ENCODE measurements at regions not wholly inside any gene's neighbourhood (a gene's known extent, or its start where the extent isn't known, plus 50 kb on each side); places are given as distances from the start of the nearest gene placed in this dataset.

- Histone ChIP-seq H3K4me1 (ENCODE audit: control extremely low read depth in 1 of 4, control insufficient read depth in 4 of 4, insufficient read depth in 4 of 4, low read length in 3 of 4) (peaks cover 0 to 19% (median 15%) of the 10 kb centered on the region in 4 experiments), H3K27ac (ENCODE audit: insufficient read depth in 1 of 2, low read depth in 1 of 2, low read length in 2 of 2, poor library complexity in 1 of 2, severe bottlenecking in 2 of 2) (no peak overlapping the region), H3K4me3 (ENCODE audit: control insufficient read depth in 1 of 7, extremely low read depth in 1 of 7, insufficient read depth in 4 of 7, low read depth in 2 of 7, low read length in 6 of 7) (no peak overlapping the region), H3K36me3 (ENCODE audit: control insufficient read depth in 4 of 4, insufficient read depth in 4 of 4, low read length in 3 of 4) (no peaks in the 10 kb centered on the region), H3K9me3 (ENCODE audit: control extremely low read depth in 1 of 5, control insufficient read depth in 4 of 5, insufficient read depth in 2 of 5, low read depth in 1 of 5, low read length in 4 of 5) (no peaks in the 10 kb centered on the region), H3K27me3 (replicated peaks in 2 of 5; ENCODE audit: control insufficient read depth in 4 of 5, insufficient read depth in 5 of 5, low read length in 4 of 5) (no peaks in the 10 kb centered on the region)
- 99% methylated on average over 29 of the region's 29 CpGs for WGBS (ENCODE audit: insufficient coverage)
- DNase-seq, result no peak
- POLR2A ChIA-PET, result no interaction called here
- CTCF ChIA-PET, result interaction anchor here (1.3 to 1.4 kb wide), 2 partner anchors 10 to 12 kb away, joined by 3 to 4 read pairs; no protein-coding TSS in a partner anchor
Measured at GRCh38 chr22:23397613-23398567, 182.2 kb downstream of the IGLL1 start.

GRCh38 chr22:23397008-23397612, 183.0 kb downstream of the IGLL1 start:
- no peaks in the 10 kb centered on the region for H3K36me3 ChIP-seq (ENCODE audit: control insufficient read depth in 4 of 4, insufficient read depth in 4 of 4, low read length in 3 of 4)
- H3K4me3 ChIP-seq (ENCODE audit: control insufficient read depth in 1 of 7, extremely low read depth in 1 of 7, insufficient read depth in 4 of 7, low read depth in 2 of 7, low read length in 6 of 7), result no peak overlapping the region
- CTCF ChIA-PET, result no interaction called here
- H3K27ac ChIP-seq (ENCODE audit: insufficient read depth in 1 of 2, low read depth in 1 of 2, low read length in 2 of 2, poor library complexity in 1 of 2, severe bottlenecking in 2 of 2), result no peak overlapping the region
- POLR2A ChIA-PET, result no interaction called here
- H3K4me1 ChIP-seq (ENCODE audit: control extremely low read depth in 1 of 4, control insufficient read depth in 4 of 4, insufficient read depth in 4 of 4, low read length in 3 of 4), result peaks cover 0 to 15% (median 13%) of the 10 kb centered on the region in 4 experiments
- 97% methylated on average over 23 of the region's 26 CpGs for WGBS (ENCODE audit: insufficient coverage)
- H3K27me3 ChIP-seq (replicated peaks in 2 of 5; ENCODE audit: control insufficient read depth in 4 of 5, insufficient read depth in 5 of 5, low read length in 4 of 5), result no peaks in the 10 kb centered on the region
- no peak for DNase-seq
- no peaks in the 10 kb centered on the region for H3K9me3 ChIP-seq (ENCODE audit: control extremely low read depth in 1 of 5, control insufficient read depth in 4 of 5, insufficient read depth in 2 of 5, low read depth in 1 of 5, low read length in 4 of 5)

- Histone ChIP-seq H3K27me3 (replicated peaks in 2 of 5; ENCODE audit: control insufficient read depth in 4 of 5, insufficient read depth in 5 of 5, low read length in 4 of 5) (no peaks in the 10 kb centered on the region), H3K4me1 (ENCODE audit: control extremely low read depth in 1 of 4, control insufficient read depth in 4 of 4, insufficient read depth in 4 of 4, low read length in 3 of 4) (peaks cover 0 to 15% (median 13%) of the 10 kb centered on the region in 4 experiments), H3K4me3 (ENCODE audit: control insufficient read depth in 1 of 7, extremely low read depth in 1 of 7, insufficient read depth in 4 of 7, low read depth in 2 of 7, low read length in 6 of 7) (no peak overlapping the region), H3K27ac (ENCODE audit: insufficient read depth in 1 of 2, low read depth in 1 of 2, low read length in 2 of 2, poor library complexity in 1 of 2, severe bottlenecking in 2 of 2) (no peak overlapping the region), H3K9me3 (ENCODE audit: control extremely low read depth in 1 of 5, control insufficient read depth in 4 of 5, insufficient read depth in 2 of 5, low read depth in 1 of 5, low read length in 4 of 5) (no peaks in the 10 kb centered on the region), H3K36me3 (ENCODE audit: control insufficient read depth in 4 of 4, insufficient read depth in 4 of 4, low read length in 3 of 4) (no peaks in the 10 kb centered on the region)
- WGBS (ENCODE audit: insufficient coverage), result 79% methylated on average over 4 of the region's 8 CpGs
- CTCF ChIA-PET, result interaction anchor here (0.9 kb wide), 1 partner anchor 19 kb away, joined by 3 read pairs; no protein-coding TSS in a partner anchor
- POLR2A ChIA-PET, result no interaction called here
- DNase-seq, result no peak
Measured at GRCh38 chr22:23396362-23397007, 183.6 kb downstream of the IGLL1 start.

DNA sequence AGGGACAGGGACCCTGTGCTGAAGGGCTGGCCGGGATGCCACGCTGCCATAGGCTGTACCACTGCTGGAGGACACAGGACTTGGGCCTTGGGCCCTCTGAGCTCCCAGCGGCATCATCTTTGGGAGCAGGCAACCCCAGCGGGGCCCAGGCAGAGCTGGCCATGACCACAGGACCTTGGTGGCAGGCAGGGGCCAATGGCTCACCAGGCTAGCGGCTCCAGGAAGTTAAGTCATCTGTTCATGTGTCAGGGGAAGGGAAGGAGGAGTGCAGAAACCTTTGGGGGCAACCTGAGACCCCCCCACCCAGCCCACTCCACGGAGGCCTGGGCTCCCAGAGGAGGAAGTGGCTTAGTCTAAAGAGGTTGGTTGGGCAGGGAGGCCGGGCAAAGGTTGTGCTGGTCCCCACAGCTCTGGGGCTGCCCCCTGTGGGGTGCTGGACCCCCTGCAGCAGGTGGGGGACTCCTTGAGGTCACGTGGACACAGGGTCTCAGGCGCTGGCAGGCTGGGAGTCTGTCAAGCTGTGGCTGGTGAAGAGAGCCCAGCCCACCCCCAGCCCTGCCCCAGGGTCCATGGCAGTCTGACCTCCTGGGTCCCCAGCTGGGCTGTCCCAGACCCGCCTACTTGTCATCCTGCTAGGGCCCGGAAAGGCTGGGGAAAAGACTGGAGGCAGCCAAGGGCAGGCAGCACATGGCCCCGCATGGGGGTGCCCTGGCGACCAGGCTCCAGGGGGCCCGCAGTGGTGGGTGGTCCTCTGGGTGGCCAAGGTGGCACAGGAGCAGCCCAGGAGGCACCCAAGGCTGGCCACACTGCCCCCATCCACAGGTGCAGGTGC, 184.3 kb downstream of the IGLL1 start:
- CTCF ChIA-PET, result interaction anchor here (0.9 kb wide), 1 partner anchor 19 kb away, joined by 3 read pairs; no protein-coding TSS in a partner anchor
- H3K9me3 ChIP-seq (ENCODE audit: control extremely low read depth in 1 of 5, control insufficient read depth in 4 of 5, insufficient read depth in 2 of 5, low read depth in 1 of 5, low read length in 4 of 5), result no peaks in the 10 kb centered on the region
- H3K27me3 ChIP-seq (replicated peaks in 2 of 5; ENCODE audit: control insufficient read depth in 4 of 5, insufficient read depth in 5 of 5, low read length in 4 of 5), result no peaks in the 10 kb centered on the region
- H3K4me3 ChIP-seq (ENCODE audit: control insufficient read depth in 1 of 7, extremely low read depth in 1 of 7, insufficient read depth in 4 of 7, low read depth in 2 of 7, low read length in 6 of 7), result no peak overlapping the region
- POLR2A ChIA-PET, result no interaction called here
- no peaks in the 10 kb centered on the region for H3K36me3 ChIP-seq (ENCODE audit: control insufficient read depth in 4 of 4, insufficient read depth in 4 of 4, low read length in 3 of 4)
- WGBS (ENCODE audit: insufficient coverage), result 83% methylated on average over 12 of the region's 14 CpGs
- peak in 2 of 3 donors; percentile 58 to 67 for DNase-seq
- H3K27ac ChIP-seq (ENCODE audit: insufficient read depth in 1 of 2, low read depth in 1 of 2, low read length in 2 of 2, poor library complexity in 1 of 2, severe bottlenecking in 2 of 2), result no peak overlapping the region
- peaks cover 0 to 15% (median 13%) of the 10 kb centered on the region in 4 experiments for H3K4me1 ChIP-seq (ENCODE audit: control extremely low read depth in 1 of 4, control insufficient read depth in 4 of 4, insufficient read depth in 4 of 4, low read length in 3 of 4)

- CTCF ChIA-PET, result no interaction called here
- H3K36me3 ChIP-seq (ENCODE audit: control insufficient read depth in 4 of 4, insufficient read depth in 4 of 4, low read length in 3 of 4), result no peaks in the 10 kb centered on the region
- no peak overlapping the region for H3K27ac ChIP-seq (ENCODE audit: insufficient read depth in 1 of 2, low read depth in 1 of 2, low read length in 2 of 2, poor library complexity in 1 of 2, severe bottlenecking in 2 of 2)
- no peak for DNase-seq
- no peaks in the 10 kb centered on the region for H3K9me3 ChIP-seq (ENCODE audit: control extremely low read depth in 1 of 5, control insufficient read depth in 4 of 5, insufficient read depth in 2 of 5, low read depth in 1 of 5, low read length in 4 of 5)
- H3K4me3 ChIP-seq (ENCODE audit: control insufficient read depth in 1 of 7, extremely low read depth in 1 of 7, insufficient read depth in 4 of 7, low read depth in 2 of 7, low read length in 6 of 7), result no peak overlapping the region
- 97% methylated on average over 22 of the region's 28 CpGs for whole genome bisulfite sequencing (ENCODE audit: insufficient coverage)
- POLR2A ChIA-PET, result interaction anchor here (0.6 kb wide), 1 partner anchor 71 kb away, joined by 5 read pairs; no protein-coding TSS in a partner anchor
- peaks cover 0 to 15% (median 13%) of the 10 kb centered on the region in 4 experiments for H3K4me1 ChIP-seq (ENCODE audit: control extremely low read depth in 1 of 4, control insufficient read depth in 4 of 4, insufficient read depth in 4 of 4, low read length in 3 of 4)
- no peaks in the 10 kb centered on the region for H3K27me3 ChIP-seq (replicated peaks in 2 of 5; ENCODE audit: control insufficient read depth in 4 of 5, insufficient read depth in 5 of 5, low read length in 4 of 5)
Measured at GRCh38 chr22:23394525-23395326, 185.4 kb downstream of the IGLL1 start.

- ChIA-PET POLR2A (no interaction called here), CTCF (no interaction called here)
- no peaks in the 10 kb centered on the region for H3K36me3 ChIP-seq (ENCODE audit: control insufficient read depth in 4 of 4, insufficient read depth in 4 of 4, low read length in 3 of 4)
- no peak overlapping the region for H3K4me3 ChIP-seq (ENCODE audit: control insufficient read depth in 1 of 7, extremely low read depth in 1 of 7, insufficient read depth in 4 of 7, low read depth in 2 of 7, low read length in 6 of 7)
- no peak overlapping the region for H3K27ac ChIP-seq (ENCODE audit: insufficient read depth in 1 of 2, low read depth in 1 of 2, low read length in 2 of 2, poor library complexity in 1 of 2, severe bottlenecking in 2 of 2)
- DNase-seq, result no peak
- peaks cover 0 to 14% (median 11%) of the 10 kb centered on the region in 4 experiments for H3K4me1 ChIP-seq (ENCODE audit: control extremely low read depth in 1 of 4, control insufficient read depth in 4 of 4, insufficient read depth in 4 of 4, low read length in 3 of 4)
- no peaks in the 10 kb centered on the region for H3K9me3 ChIP-seq (ENCODE audit: control extremely low read depth in 1 of 5, control insufficient read depth in 4 of 5, insufficient read depth in 2 of 5, low read depth in 1 of 5, low read length in 4 of 5)
- H3K27me3 ChIP-seq (replicated peaks in 2 of 5; ENCODE audit: control insufficient read depth in 4 of 5, insufficient read depth in 5 of 5, low read length in 4 of 5), result no peaks in the 10 kb centered on the region
- WGBS (ENCODE audit: insufficient coverage), result 96% methylated on average over 10 of the region's 17 CpGs
Measured at GRCh38 chr22:23393721-23394320, 186.3 kb downstream of the IGLL1 start.

Measured in common myeloid progenitor, CD34-positive (primary cell).